GM12892 (cell line): ENCODE measurements at regions not wholly inside any gene's neighbourhood (a gene's known extent, or its start where the extent isn't known, plus 50 kb on each side); places are given as distances from the start of the nearest gene placed in this dataset.
"Not testable (repeated sequence)": the region's sequence is repeated elsewhere in the genome, so short reads cannot be mapped to it uniquely, and the experiment has no call there.

Source experiments
- DNase-seq: peaks from one replicate; pipeline ENCODE4 v3.0.0; 2011; ENCODE audit not compliant: insufficient read length
- FAIRE-seq: peaks from 2 replicates; lab custom pipeline; 2011; peaks lifted over from hg19 to GRCh38; lab: Jason Lieb, UNC
- POLR2A ChIP-seq: IDR thresholded peaks from 2 replicates; pipeline ENCODE4 v1.6.1; 2011; ENCODE audit warnings: low read depth, low read length, control low read depth
- POLR2AphosphoS5 ChIP-seq: IDR thresholded peaks from 2 replicates; pipeline ENCODE4 v1.6.1; 2011; ENCODE audit warnings: low read depth, low read length, control low read depth
- TAF1 ChIP-seq: IDR thresholded peaks from 2 replicates; pipeline ENCODE4 v1.6.1; 2011; ENCODE audit warnings: low read depth, mild to moderate bottlenecking, control low read depth, low read length, borderline replicate concordance

DNA sequence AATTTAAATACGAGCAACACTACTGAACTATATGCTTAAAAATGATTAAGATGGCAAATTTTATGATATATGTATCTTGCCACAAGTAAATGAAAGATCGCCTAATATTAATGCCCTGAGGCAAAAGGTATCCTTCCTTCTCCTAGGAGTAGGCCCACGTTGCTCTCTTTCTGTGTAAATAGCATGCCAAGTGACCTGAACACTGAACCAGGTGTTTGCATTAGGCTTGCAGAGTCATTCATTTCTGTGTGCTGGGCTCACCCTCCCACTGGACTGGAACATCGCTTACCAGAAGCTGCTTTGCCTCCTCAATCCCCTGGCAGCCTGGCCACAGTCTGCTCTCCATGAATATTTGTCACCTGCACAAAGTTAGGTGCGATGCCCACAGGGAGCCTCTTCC lies 83.3 kb upstream of the TNFSF11 start:
- FAIRE-seq (no peak), DNase-seq (no peak)
- TF ChIP-seq POLR2AphosphoS5 (no peak), TAF1 (no peak), POLR2A (no peak)

DNA sequence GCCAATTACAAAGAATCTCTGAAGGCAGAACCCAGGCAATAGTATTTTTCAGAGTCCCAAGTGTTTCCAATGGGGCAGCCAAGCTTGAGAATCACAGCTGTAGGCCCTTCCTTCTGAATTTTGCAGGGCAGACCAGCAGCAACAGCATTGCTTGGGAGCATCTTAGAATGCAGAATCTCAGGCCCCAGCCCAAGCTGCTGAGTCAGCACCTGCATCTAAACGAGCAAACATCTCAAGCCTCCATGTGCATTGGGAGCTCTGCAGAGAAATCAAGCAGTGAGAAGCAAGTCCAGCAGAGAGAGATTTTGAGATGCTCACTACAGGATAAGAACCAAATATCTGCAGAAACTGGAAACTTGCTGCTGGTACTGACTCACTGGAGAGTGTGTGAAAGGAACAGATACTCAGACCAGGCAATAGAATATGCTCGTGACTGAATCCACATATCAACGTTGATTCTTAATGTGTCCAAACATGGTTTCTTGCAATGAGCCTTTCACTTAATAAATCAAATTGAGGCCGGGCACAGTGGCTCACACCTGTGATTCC lies 81.5 kb upstream of the TNFSF11 start:
- no peak for DNase-seq
- no peak for FAIRE-seq
- TF ChIP-seq TAF1 (no peak), POLR2A (no peak), POLR2AphosphoS5 (no peak)

DNA sequence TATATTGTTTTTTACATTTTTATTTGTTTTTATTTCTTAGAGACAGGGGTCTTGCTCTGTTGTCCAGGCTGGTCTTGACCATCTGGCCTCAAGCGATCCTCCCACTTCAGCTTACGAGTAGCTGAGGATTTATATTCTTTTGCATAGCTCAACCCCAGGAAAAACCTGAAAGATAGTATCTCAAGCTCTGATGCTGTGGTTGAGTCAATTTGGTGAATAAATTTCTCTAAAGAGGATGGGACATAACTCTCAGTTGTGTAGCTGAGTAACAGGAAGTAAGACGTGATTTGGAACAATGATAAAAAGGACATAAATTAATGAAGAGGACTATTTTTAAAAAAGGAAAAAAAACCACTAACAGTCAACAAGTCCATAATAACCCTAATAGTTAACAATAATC lies 79.8 kb upstream of the TNFSF11 start:
- FAIRE-seq, result no peak
- DNase-seq, result no peak
- TF ChIP-seq POLR2AphosphoS5 (no peak), TAF1 (no peak), POLR2A (no peak)

DNA sequence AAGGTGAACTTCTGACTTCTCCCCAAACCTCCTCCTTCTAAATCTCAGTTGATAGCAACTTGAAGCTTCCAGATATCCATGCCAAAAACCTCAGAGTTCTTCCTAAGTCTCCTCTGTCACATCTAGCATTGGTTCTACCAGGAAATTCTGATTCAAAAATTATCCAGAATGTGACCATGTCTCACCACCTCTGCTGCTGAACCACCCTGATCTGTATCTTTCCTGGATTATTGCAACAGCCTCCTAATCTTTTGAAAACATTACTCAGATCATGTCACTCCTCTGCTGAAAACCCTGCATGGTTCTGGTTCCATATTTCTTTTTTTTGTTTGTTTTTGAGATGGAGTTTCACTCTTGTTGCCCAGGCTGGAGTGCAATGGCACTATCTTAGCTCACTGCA lies 78.7 kb upstream of the TNFSF11 start:
- FAIRE-seq, result no peak
- no peak for DNase-seq
- no peak for TF ChIP-seq POLR2AphosphoS5
- no peak for TF ChIP-seq TAF1
- no peak for TF ChIP-seq POLR2A

DNA sequence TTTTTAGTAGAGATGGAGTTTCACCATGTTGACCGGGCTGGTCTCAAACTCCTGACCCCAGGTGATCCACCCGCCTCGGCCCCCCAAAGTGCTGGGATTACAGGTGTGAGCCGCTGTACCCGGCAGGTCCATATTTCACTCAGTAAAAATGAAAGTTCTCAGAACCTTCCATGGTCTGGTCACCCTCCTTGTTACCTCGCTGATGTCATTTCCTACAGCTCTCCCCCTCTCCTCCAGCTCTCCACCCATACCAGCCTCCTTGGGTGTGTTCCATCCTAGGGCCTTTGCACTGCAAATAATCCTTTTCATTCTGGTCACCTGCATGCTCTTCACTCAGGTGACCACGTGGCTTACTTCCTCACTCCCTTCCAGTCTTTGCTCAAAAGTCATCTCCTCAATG lies 78.2 kb upstream of the TNFSF11 start:
- DNase-seq (no peak), FAIRE-seq (peak; percentile 17)
- TF ChIP-seq TAF1 (no peak), POLR2A (no peak), POLR2AphosphoS5 (no peak)

DNA sequence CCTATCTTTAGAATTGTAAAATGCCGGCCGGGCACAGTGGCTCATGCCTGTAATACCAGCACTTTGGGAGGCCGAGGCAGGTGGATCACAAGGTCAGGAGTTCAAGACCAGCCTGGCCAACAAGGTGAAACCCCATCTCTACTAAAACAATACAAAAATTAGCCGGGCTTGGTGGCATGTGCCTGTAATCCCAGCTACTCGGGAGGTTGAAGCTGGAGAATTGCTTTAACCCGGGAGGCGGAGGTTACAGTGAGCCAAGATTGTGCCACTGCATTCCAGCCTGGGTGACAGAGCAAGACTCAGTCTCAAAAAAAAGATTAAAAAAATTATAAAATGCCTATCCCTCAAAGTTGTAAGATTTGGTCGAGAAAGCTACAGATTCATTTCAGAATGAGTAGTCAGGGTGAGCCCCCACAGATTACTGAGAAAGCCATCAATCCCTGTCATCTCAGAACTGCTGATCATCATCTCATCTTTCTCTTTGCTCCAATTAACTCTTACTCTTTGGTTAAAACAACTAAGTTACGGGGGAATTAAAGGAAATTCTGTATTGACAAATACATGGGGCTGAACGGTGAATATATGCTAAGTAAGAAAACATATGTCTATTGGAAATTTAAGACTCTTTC lies 76.9 kb upstream of the TNFSF11 start:
- peak; percentile 86 for FAIRE-seq
- not testable (repeated sequence) for DNase-seq

DNA sequence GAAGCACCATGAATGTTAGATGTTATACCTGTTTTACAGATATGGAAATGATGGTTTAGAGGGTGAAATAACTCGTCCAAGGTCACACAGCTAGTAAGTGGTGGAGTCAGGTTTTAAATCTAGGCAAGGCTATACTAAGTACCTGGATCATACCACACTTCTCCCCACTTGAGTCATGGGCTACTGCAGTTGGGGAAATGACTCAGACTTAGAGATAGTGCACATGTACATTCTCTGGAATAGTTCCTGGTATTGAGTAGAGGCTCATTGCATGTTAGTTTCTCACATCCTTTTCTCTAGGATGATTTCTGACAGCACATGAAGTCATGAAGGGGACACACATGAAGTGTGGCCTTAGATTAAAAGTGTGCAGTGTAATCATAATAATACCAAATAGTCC lies 76.2 kb upstream of the TNFSF11 start:
- FAIRE-seq (peak; percentile 98), DNase-seq (no peak)
- TF ChIP-seq POLR2AphosphoS5 (no peak; the same call in 1 of the 2 replicates), TAF1 (no peak), POLR2A (no peak; the same call in 1 of the 2 replicates)

DNA sequence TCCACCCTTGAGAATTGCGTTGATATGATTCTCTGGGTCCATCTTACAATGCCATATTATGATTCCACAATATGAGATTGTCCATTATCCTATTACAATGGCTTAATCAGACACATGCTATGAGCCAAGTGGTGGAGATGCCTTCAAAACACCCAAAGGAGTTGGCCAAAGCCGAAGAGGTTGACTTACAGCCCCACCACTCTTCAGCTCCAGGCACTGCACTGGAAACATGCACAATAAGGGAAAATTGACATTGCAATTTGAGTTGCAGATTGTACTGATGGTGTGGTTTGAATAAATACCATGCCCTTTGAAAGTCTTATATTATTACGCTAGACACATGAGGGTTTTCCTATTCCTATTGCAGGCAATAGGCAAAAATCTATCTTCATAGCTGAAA lies 75.4 kb upstream of the TNFSF11 start:
- FAIRE-seq (no peak), DNase-seq (no peak)
- TF ChIP-seq POLR2AphosphoS5, result no peak
- no peak for TF ChIP-seq POLR2A
- no peak for TF ChIP-seq TAF1
